Dendritic cell treated with granulocyte-macrophage colony-stimulating factor and Interleukin-4, amounts not matched to agents 40 ng/mL and 50 ng/mL, for 4 days (primary cell): ENCODE measurements at regions not wholly inside any gene's neighbourhood (a gene's known extent, or its start where the extent isn't known, plus 50 kb on each side); places are given as distances from the start of the nearest gene placed in this dataset.

Source experiments
- H3K27ac Mint-ChIP-seq: one replicate; pipeline ENCODE4 v1.8.0; 2022; ENCODE audit warnings: mild to moderate bottlenecking, mixed read lengths
- H3K27me3 Mint-ChIP-seq: one replicate; pipeline ENCODE4 v1.8.0; 2022; ENCODE audit warnings: mild to moderate bottlenecking, mixed read lengths
- H3K36me3 Mint-ChIP-seq: one replicate; pipeline ENCODE4 v1.8.0; 2022; ENCODE audit warnings: low read depth, mixed read lengths
- H3K4me1 Mint-ChIP-seq: one replicate; pipeline ENCODE4 v1.8.0; 2022; ENCODE audit warnings: low read depth, mixed read lengths
- H3K4me3 Mint-ChIP-seq: one replicate; pipeline ENCODE4 v1.8.0; 2022; ENCODE audit warnings: mild to moderate bottlenecking, moderate library complexity, mixed read lengths
- H3K9me3 Mint-ChIP-seq: one replicate; pipeline ENCODE4 v1.8.0; 2022; ENCODE audit warnings: mixed read lengths
- intact Hi-C: fragments of 100-400 bp; cut with micrococcal nuclease; formaldehyde crosslinking; loops from one replicate; pipeline ENCODE4 v1.15.0; 2022

GRCh38 chr12:105993766-105994555 is 144.8 kb downstream of the NUAK1 start:
- H3K4me1 Mint-ChIP-seq: no peaks in the 10 kb centered on the region
- no peaks in the 10 kb centered on the region for H3K36me3 Mint-ChIP-seq
- intact Hi-C loops: no loop called here
- no peak overlapping the region for H3K4me3 Mint-ChIP-seq
- no peaks in the 10 kb centered on the region for H3K9me3 Mint-ChIP-seq
- H3K27ac Mint-ChIP-seq: no peak overlapping the region
- peaks cover 4% of the 10 kb centered on the region for H3K27me3 Mint-ChIP-seq

- Mint-ChIP-seq H3K4me1 (no peaks in the 10 kb centered on the region), H3K36me3 (no peaks in the 10 kb centered on the region), H3K9me3 (no peaks in the 10 kb centered on the region), H3K27me3 (peaks cover 4% of the 10 kb centered on the region), H3K27ac (no peak overlapping the region), H3K4me3 (no peak overlapping the region)
- intact Hi-C loops: no loop called here
Observed at GRCh38 chr12:105995961-105996431, 142.8 kb downstream of the NUAK1 start.

- peaks cover 4% of the 10 kb centered on the region for H3K27me3 Mint-ChIP-seq
- no peak overlapping the region for H3K27ac Mint-ChIP-seq
- H3K4me1 Mint-ChIP-seq: no peaks in the 10 kb centered on the region
- H3K36me3 Mint-ChIP-seq: no peaks in the 10 kb centered on the region
- no peaks in the 10 kb centered on the region for H3K9me3 Mint-ChIP-seq
- no peak overlapping the region for H3K4me3 Mint-ChIP-seq
- intact Hi-C loops: no loop called here
Observed at GRCh38 chr12:105998561-105998960, 140.2 kb downstream of the NUAK1 start.

- Mint-ChIP-seq H3K36me3 (no peaks in the 10 kb centered on the region), H3K4me1 (no peaks in the 10 kb centered on the region), H3K4me3 (no peak overlapping the region), H3K27ac (no peak overlapping the region), H3K27me3 (peaks cover 4% of the 10 kb centered on the region), H3K9me3 (no peaks in the 10 kb centered on the region)
- intact Hi-C loops: no loop called here
Observed at GRCh38 chr12:106000382-106001104, 138.2 kb downstream of the NUAK1 start.

GRCh38 chr12:106001105-106001836 is 137.5 kb downstream of the NUAK1 start:
- Mint-ChIP-seq H3K27me3 (peaks cover 4% of the 10 kb centered on the region), H3K36me3 (no peaks in the 10 kb centered on the region), H3K27ac (no peak overlapping the region), H3K9me3 (no peaks in the 10 kb centered on the region), H3K4me3 (no peak overlapping the region), H3K4me1 (no peaks in the 10 kb centered on the region)
- intact Hi-C loops: no loop called here

GRCh38 chr12:106001837-106002218 is 136.9 kb downstream of the NUAK1 start:
- Mint-ChIP-seq H3K4me1 (no peaks in the 10 kb centered on the region), H3K9me3 (no peaks in the 10 kb centered on the region), H3K27me3 (peaks cover 4% of the 10 kb centered on the region), H3K4me3 (no peak overlapping the region), H3K27ac (no peak overlapping the region), H3K36me3 (no peaks in the 10 kb centered on the region)
- intact Hi-C loops: no loop called here

GRCh38 chr12:106003297-106003696 is 135.5 kb downstream of the NUAK1 start:
- Mint-ChIP-seq H3K9me3 (no peaks in the 10 kb centered on the region), H3K4me3 (no peak overlapping the region), H3K36me3 (no peaks in the 10 kb centered on the region), H3K27ac (no peak overlapping the region), H3K4me1 (no peaks in the 10 kb centered on the region), H3K27me3 (peaks cover 4% of the 10 kb centered on the region)
- intact Hi-C loops: no loop called here

GRCh38 chr12:106004289-106004688 is 134.5 kb downstream of the NUAK1 start:
- Mint-ChIP-seq H3K4me3 (no peak overlapping the region), H3K27ac (no peak overlapping the region), H3K36me3 (no peaks in the 10 kb centered on the region), H3K4me1 (no peaks in the 10 kb centered on the region), H3K9me3 (no peaks in the 10 kb centered on the region), H3K27me3 (no peaks in the 10 kb centered on the region)
- intact Hi-C loops: no loop called here

- intact Hi-C loops: no loop called here
- no peaks in the 10 kb centered on the region for H3K4me1 Mint-ChIP-seq
- H3K27ac Mint-ChIP-seq: no peak overlapping the region
Observed at GRCh38 chr12:106006382-106006781, 132.4 kb downstream of the NUAK1 start.

GRCh38 chr12:106006940-106007339 is 131.8 kb downstream of the NUAK1 start:
- intact Hi-C loops: no loop called here
- Mint-ChIP-seq H3K4me1 (no peaks in the 10 kb centered on the region), H3K9me3 (no peaks in the 10 kb centered on the region), H3K36me3 (no peaks in the 10 kb centered on the region), H3K4me3 (no peak overlapping the region), H3K27ac (no peak overlapping the region), H3K27me3 (no peaks in the 10 kb centered on the region)

More at GRCh38 chr12:106006382-106006781, 132.4 kb downstream of the NUAK1 start:
- Mint-ChIP-seq H3K27me3 (no peaks in the 10 kb centered on the region), H3K36me3 (no peaks in the 10 kb centered on the region), H3K9me3 (no peaks in the 10 kb centered on the region), H3K4me3 (no peak overlapping the region)

- no peaks in the 10 kb centered on the region for H3K36me3 Mint-ChIP-seq
- peaks cover 2% of the 10 kb centered on the region for H3K9me3 Mint-ChIP-seq
- no peak overlapping the region for H3K27ac Mint-ChIP-seq
- no peaks in the 10 kb centered on the region for H3K27me3 Mint-ChIP-seq
- intact Hi-C loops: no loop called here
- no peaks in the 10 kb centered on the region for H3K4me1 Mint-ChIP-seq
- H3K4me3 Mint-ChIP-seq: no peak overlapping the region
Observed at GRCh38 chr12:106010741-106011140, 128.0 kb downstream of the NUAK1 start.
